ENCODE measurements at regions not wholly inside any gene's neighbourhood (a gene's known extent, or its start where the extent isn't known, plus 50 kb on each side); places are given as distances from the start of the nearest gene placed in this dataset.

DNA sequence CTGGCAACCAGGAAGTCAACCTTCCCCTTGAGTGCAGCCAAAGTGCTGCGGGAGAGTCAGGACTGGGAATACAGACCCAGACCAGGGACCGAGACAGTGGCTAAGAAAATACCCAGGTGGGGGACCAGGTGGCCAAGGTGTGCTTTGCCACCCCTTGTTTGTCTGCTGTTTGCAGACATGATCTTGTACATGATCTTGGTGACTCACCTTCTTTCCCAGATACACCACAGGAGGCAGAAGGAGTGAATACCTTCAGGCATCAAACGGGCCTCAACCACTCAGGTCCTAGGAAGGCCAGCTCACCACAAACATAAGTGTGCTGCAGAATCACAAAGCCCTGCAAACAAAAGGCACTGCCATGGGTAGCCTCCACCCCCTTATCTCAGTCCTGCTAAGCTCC is 62.0 kb downstream of the CNGA2 start:
- DNase-seq (ENCODE audit: low spot score), result no peak

DNA sequence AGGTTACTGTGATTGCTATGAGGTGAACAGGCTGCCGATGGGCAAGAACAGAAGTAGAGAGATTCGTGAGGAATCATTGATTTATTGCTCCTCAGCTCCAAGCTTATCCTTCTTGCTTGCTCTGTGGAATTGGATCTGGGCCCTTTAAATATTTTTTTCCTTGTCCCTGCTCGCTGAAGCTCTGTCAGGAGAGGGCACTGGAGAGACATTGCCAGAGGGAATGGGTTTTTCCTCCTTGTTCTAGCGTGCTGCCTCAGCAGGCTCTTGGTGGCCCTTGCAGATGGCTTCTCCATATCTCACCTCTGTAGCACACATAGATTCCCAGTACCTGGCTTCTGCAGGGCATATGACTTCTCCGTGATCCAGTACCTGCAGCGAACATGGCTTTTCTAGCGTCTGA is 67.4 kb downstream of the CNGA2 start:
- peak; percentile 9 for DNase-seq (ENCODE audit: low spot score)

DNA sequence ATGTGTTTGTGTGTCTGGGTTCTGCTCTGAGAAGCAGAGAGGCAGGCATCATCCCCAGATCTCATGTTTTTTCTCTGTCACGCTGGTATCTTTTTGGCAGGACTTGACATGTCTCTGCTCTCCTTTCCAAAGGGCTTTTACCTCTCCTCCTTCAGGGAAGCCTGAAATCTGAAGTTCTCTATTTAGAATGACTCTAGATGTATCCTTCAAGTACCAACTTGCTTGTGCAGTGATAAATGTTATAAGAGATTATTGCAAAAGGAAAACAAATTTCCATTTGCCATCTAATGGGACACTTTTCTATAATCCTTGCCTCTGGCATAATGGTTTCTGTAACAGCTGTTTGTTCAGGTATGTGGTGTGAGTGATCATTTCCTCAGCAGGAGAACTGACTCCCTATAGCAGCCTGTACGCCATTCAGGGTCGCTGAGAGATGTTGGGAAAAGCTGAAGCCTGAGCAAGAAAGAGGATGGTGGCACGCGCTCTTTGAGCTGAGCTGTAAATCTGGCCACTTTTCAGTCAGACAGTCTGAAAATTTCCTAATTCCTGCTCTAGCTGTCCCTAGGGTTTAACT is 72.5 kb downstream of the CNGA2 start:
- DNase-seq (ENCODE audit: low spot score), result no peak

DNA sequence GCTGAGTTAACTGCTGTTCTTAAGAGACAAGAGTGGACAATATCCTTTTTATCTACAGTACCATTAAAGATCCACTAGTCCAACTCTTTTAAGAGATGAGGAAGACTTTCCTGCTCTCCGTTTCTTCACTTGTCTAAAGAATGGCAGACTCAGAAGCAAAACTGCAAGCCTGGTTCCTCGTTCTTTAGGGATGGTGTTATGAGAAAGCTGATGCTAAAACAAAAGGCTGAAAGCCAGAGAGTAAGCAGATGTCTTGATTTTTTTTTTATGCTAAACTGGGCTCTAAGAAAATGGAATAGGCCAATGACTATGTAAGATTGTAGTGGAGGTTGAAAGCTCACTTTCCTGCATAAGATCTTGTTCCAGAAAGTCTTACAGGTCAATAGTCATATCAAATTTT is 78.1 kb downstream of the CNGA2 start:
- no peak for DNase-seq (ENCODE audit: low spot score)

DNA sequence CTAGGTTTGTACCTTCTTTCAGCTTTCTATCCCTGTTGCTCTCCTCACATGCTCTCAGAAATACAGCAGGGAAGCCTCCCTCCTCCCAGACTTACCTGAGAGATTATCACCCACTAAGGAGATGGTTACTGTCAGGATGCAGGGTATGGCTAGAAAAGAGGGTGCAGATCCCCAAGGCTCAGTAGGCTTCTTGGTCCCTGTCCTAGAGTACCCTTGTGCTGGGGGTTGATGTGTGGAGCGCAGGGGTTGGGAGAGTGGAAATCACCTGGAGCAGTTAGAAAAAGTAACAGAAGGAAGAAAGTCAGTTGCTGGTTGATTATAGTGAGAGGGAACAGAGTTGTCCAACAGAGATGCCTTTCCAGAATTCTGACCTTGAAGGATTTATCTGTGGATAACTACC is 80.2 kb downstream of the CNGA2 start:
- no peak for DNase-seq (ENCODE audit: low spot score)

DNA sequence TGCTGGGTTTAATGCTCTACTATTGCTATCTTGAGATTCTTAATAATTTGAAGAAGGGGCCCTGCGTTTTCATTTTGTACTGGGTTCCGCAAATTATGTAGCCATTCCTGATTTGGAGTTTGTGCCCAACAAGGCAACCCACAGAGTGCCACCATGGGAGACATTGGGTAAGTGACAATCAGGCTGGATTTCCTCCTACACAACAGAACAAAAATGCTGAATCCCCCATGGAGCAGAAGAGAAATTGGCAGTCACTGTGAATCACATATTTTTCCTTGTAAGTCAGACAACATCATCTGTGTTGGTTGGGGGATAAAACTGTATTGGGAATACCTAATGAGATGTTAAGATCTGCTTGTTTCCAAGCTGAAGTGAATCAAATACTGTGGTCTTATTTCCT is 80.9 kb downstream of the CNGA2 start:
- DNase-seq (ENCODE audit: low spot score), result no peak

DNA sequence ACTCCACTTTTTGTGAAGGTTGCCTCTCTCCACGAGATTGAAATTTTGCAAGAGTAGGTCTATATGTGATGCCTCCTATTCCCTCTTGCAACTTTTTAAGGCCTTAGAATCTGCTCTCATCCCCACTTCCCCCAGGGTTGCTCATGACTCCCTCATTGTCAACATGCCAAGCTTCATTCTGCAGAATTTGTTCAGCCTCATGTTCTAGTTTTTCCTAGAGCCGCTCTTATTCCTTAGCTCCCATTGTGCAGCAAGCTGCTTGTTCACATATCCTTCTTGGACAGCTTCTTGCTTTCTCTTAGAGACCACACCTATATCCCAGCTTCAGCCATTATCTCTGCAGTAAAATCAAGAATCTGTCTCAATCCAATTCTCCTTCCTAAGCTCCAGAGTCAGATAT is 82.4 kb downstream of the CNGA2 start:
- no peak for DNase-seq (ENCODE audit: low spot score)

DNA sequence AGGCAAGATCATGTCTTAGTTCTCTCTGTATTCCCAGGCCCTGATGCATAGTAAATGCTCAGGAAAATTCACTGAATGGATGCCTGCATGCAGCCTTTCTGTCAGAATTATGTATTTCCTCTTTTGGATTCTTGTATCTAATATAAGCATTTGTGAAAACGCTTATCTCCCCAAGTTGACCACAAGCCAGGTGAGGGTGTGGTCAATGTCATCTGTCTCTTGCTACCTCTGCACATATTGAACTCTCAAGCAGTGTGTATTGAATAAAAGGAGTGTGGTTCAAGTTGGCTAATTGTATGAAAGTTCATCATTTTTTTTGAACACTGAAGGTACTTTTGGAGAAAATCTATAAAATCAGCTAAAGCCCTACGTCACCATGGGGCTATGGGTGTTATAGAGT is 84.3 kb downstream of the CNGA2 start:
- no peak for DNase-seq (ENCODE audit: low spot score)

DNA sequence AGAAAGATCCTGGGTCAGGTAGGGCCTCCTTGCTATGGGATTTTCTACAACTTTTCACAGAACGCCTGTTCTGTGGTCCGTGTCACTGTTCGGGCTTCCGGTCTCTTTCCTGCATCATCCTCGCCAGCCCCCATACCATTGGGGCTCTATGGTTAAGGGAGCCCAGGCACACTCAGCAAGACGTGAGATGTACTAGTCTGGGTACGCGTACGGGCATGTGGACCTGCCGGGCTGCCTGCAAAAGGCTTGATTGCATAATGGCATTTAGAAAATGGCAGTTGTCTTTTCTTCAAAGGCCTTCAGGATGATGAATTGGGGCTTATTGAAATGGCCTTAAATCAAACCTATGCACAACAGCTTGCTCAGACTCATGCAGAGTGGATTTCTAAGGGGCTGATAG is 86.7 kb downstream of the CNGA2 start:
- DNase-seq (ENCODE audit: low spot score), result no peak

DNA sequence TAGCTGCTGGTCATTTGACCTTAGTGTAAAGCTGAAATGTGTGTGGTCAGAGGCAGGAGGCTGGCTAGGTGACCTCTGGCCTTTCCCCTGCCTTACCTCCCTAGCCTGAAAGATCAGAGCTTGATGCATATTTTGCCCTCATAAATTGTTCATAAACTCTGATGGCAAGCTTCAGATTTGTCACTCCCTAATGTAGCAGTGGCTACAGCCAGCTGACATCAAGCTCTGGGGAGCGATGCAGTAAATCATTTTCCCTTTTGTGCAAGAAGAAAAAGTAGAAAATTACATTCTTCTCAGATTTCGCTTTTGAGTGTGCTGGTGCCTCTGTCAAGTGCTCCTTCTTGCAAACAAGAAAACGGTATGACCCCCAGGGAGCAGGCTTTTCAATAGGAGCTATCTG is 87.7 kb upstream of the MAGEA4 start:
- DNase-seq (ENCODE audit: low spot score), result no peak

DNA sequence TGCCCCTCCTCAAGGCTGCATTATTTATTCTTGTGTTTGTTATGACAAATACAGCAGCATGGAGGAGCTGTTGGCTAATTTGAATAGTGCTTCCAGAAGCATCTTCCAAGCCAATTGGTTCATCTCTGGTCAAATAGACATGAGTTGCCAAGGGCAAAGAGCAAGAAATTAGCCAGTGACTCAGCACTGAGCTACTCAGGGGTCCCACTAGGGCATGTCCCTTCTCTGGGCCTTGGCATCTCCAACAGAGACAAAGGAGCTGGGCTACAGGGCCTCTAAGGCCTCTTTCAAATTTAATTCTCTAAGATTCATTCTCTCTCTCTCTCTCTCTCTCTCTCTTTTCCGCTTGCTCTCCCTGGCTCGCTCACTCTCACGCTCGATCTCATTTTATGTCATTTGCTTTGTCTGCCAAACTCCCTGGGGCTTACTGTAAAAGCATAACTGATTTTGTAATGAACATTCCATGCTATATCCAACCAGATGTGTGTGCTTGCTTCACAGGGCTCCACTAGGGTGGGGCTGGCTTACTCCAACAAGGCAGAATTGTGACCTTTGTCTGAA is 86.7 kb upstream of the MAGEA4 start:
- peak; percentile 4 for DNase-seq (ENCODE audit: low spot score)

DNA sequence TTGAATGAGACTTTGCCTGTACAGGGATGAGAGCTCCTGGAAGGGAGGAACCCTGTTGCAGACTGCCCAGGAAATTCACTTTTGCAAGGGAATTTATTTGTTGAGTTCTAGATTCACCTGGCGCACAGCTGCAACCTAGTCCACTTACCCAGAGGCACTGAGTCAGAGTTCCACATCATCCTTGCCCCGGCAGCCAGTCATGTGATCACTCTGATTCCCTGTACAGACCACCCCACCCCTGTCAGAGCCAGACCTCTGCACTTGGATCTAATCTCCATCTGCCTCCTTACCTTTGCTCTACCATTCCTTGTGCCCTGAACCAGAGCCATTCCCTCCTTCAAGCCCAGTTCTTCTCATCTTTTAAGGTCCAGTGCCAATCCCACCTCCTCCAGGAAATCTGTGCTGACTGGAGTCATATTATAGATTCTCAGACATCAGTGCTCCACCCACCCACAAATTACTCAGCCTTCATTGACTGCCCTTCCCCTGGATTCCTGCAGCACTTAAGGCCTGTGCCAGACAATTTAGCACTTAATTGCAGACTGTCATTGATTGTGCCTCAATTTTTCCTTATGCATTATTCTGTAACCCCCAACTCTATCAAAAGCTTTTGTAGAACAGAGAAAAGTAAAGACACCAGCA is 84.1 kb upstream of the MAGEA4 start:
- no peak for DNase-seq (ENCODE audit: low spot score)

DNA sequence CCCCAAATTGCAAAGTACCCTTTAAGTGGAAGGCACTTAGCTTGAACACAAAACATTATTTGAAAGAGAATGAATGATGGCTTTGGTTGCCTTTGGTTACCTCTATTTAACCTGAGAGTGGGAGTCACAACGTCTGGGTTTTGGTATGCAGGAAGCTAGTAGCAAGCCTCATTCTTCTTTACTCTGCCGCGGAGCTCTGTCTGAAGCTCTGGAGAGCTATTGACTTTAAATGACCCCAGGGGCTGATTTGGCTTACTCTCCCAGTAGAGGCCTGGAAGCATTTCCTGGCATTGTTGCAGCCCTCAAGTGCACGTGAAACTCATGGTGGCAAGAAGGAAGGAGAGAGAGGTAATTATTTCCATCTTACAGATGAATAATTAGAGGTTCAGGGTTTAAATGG is 81.8 kb upstream of the MAGEA4 start:
- no peak for DNase-seq (ENCODE audit: low spot score)

DNA sequence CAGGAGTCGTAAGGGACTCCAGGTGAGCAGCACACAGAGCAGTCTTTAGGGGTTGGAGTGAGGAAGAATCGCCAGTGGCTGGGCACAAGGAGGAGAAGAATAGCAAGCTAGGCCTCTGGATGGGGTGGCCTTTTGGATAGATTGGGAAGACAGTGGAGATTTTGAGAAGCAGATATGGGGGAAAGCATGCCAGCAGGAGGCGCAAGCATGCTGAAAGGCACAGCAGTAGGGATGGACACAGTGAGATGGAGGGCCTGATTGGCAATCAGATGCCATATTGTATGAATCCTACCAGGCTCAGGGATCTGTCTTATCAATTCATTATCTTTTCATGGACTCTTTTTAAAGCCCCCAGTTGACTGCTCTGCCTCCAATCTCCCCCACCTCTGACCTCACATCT is 60.4 kb upstream of the MAGEA4 start:
- peak; percentile 4 for DNase-seq (ENCODE audit: low spot score)

DNA sequence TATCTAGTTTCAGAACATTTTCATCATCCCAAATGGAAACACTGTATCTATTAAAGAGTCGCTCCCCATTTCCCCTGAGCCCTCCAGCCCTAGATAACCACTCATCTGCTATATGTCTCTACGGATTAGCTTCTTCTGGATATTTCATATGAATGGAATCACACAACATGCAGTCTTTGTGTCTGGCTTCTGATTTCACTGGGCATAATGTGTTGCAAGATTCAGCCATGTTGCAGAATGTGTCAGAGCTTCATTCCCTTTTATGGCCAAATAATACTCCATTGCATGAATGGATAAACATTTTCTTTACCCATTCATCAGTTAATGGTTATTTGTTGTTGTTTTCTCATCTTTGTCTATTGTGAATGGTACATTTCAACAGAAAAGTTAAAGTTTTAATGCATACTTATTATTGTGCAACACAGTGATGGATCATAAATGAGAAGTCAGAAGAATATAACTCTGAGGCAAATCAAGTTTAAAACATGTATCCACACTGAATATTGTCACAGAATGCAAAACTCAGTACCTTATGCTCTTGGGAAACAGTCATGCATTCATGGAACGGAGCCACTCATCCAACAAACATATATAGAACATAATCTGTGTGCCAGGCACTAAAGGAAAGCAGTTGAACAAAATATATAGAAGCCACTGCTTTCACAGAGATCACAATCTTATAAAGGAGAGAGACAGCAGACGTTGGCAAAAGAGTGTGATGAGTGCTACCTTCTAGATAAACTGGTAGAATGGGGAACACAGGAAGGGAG is 57.8 kb upstream of the MAGEA4 start:
- DNase-seq (ENCODE audit: low spot score), result no peak

DNA sequence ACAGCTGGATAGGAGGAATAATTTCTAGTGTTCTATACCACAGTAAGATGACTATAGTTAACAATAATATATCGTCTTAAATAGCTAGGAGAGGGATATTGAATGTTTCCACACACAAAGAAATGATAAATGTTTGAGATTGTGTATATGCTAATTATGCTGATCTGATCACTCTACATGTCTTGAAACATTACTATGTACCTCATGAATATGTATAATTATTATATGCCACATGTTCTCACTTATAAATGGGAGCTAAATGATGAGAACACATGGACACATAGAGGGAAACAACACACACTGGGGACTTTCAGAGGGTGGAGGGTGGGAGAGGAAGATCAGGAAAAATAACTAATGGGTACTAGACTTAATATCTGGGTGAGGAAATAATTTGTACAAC is 53.2 kb upstream of the MAGEA4 start:
- DNase-seq (ENCODE audit: low spot score), result no peak

DNA sequence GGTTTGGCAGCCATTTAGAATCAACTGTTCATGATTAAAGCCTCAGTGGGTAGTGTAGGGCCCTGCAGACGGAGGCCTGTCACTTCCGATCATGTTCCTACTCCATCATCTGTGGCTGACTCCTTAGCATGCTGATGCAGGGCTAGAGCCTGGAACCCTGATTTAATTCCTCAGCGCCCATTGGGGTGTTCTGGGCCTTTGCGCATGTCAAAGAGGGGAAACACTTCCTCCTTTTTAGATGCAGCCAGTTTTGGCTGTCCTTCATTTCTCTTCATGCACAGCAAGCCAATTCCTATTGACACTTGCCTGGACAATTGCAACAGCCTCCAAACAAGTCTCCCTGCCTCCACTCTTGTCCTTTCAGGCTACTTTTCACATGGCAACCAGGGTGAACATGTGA is 51.9 kb upstream of the MAGEA4 start:
- no peak for DNase-seq (ENCODE audit: low spot score)
